ENCODE measurements at regions not wholly inside any gene's neighbourhood (a gene's known extent, or its start where the extent isn't known, plus 50 kb on each side); places are given as distances from the start of the nearest gene placed in this dataset.
"Not testable (repeated sequence)": the region's sequence is repeated elsewhere in the genome, so short reads cannot be mapped to it uniquely, and the experiment has no call there.

DNA sequence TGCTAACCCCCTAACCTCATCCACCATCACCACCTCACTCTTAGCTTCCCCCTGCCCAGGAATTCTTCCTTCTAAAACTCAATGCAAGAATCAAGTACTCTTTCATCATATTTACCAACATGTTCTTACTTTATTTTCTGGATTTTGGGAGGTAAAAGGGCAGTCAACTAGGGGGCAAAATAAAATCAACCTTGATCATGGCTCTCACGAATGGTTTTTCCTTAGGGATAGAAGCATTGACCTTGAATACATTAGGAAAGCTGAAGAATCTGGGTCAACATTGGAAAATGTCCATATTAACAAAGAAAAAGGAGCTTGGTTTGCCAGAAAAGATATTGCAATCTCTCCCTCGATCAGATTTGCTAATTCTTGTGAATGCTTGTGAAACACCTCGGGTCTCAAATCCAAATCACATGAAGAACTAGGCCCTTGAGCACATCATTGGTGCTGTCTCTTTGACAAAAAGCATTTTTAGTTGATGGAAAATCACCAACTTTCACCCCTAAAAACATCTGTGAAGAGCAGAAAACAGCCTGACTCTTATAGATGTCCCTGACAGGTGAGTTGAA is 58.9 kb downstream of the ZC3H11B start:
- no peaks in the 10 kb centered on the region for H3K36me3 ChIP-seq
- intact Hi-C loops (cut with DNase I; ENCODE audit: low total_unique reads) = no loop called here
- H3K27ac ChIP-seq = no peak overlapping the region
- no peak for ATAC-seq
- H3K4me3 ChIP-seq = no peak overlapping the region
- no peaks in the 10 kb centered on the region for H3K27me3 ChIP-seq
- in situ Hi-C loops (cut with MboI; ENCODE audit: low sequenced_read_pairs in 4 of 4) = no loop called here
- H3K4me1 ChIP-seq = no peaks in the 10 kb centered on the region
- no peak for DNase-seq
- H3K9me3 ChIP-seq = no peaks in the 10 kb centered on the region
- TF ChIP-seq, protein P1, sequence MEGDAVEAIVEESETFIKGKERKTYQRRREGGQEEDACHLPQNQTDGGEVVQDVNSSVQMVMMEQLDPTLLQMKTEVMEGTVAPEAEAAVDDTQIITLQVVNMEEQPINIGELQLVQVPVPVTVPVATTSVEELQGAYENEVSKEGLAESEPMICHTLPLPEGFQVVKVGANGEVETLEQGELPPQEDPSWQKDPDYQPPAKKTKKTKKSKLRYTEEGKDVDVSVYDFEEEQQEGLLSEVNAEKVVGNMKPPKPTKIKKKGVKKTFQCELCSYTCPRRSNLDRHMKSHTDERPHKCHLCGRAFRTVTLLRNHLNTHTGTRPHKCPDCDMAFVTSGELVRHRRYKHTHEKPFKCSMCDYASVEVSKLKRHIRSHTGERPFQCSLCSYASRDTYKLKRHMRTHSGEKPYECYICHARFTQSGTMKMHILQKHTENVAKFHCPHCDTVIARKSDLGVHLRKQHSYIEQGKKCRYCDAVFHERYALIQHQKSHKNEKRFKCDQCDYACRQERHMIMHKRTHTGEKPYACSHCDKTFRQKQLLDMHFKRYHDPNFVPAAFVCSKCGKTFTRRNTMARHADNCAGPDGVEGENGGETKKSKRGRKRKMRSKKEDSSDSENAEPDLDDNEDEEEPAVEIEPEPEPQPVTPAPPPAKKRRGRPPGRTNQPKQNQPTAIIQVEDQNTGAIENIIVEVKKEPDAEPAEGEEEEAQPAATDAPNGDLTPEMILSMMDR (IDR thresholded peaks at IDR 0.05 in 4 of 5, conservative IDR thresholded peaks at IDR 0.05 in 1 of 5) = no peak
- no peak for TF ChIP-seq POLR2A (IDR thresholded peaks at IDR 0.05)

DNA sequence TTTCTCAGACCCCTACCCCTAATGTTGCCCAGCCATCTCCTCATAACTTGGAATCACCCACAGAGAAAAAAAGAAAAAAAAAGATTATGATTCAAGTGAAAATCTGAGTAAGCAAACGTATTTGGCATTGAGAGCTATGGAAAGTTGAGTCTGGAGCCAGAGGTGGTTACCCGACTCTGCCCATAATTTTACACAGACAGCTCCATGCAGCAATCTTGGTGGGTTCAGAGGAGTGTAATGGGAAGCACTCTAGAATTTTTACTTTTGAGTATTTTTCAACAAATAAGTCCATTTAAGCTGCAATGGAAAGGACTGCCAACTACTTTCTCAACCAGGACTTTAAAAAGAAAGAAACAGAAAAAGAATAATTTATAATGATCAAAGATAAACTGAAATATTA is 62.7 kb downstream of the ZC3H11B start:
- no peaks in the 10 kb centered on the region for H3K9me3 ChIP-seq
- H3K4me3 ChIP-seq = no peak overlapping the region
- no peaks in the 10 kb centered on the region for H3K36me3 ChIP-seq
- no peak for DNase-seq
- H3K27ac ChIP-seq = no peak overlapping the region
- TF ChIP-seq, protein P1 (IDR thresholded peaks at IDR 0.05 in 4 of 5, conservative IDR thresholded peaks at IDR 0.05 in 1 of 5) = no peak
- no peaks in the 10 kb centered on the region for H3K27me3 ChIP-seq
- no peak for ATAC-seq
- H3K4me1 ChIP-seq = no peaks in the 10 kb centered on the region
- in situ Hi-C loops (cut with MboI; ENCODE audit: low sequenced_read_pairs in 4 of 4) = no loop called here
- intact Hi-C loops (cut with DNase I; ENCODE audit: low total_unique reads) = no loop called here

DNA sequence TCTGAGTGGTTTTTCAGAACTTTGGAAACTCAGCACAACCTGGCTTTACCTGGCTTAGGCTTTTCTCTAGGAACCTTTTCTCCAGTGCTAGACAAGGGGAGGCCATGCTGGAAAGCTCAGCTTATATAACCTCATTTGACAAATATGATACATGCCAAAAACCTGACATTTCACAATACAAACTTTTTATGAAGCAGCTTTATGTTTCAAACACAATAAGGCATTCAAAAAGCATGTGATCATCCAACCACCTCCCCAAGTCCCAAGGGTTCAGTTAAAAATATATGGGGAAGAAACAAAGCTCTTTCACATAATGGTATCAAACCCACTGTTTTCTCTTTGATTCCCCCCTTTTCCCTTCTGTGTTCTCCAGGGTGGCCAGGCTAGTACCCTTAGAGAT is 63.7 kb downstream of the ZC3H11B start:
- ATAC-seq = no peak
- TF ChIP-seq, protein P1 (IDR thresholded peaks at IDR 0.05 in 4 of 5, conservative IDR thresholded peaks at IDR 0.05 in 1 of 5) = no peak
- TF ChIP-seq POLR2A (IDR thresholded peaks at IDR 0.05) = no peak
- Histone ChIP-seq H3K36me3 (no peaks in the 10 kb centered on the region), H3K4me1 (no peaks in the 10 kb centered on the region), H3K27me3 (no peaks in the 10 kb centered on the region), H3K4me3 (no peak overlapping the region), H3K27ac (no peak overlapping the region), H3K9me3 (no peaks in the 10 kb centered on the region)
- intact Hi-C loops (cut with DNase I; ENCODE audit: low total_unique reads) (no loop called here), in situ Hi-C loops (cut with MboI; ENCODE audit: low sequenced_read_pairs in 4 of 4) (no loop called here)
- no peak for DNase-seq

DNA sequence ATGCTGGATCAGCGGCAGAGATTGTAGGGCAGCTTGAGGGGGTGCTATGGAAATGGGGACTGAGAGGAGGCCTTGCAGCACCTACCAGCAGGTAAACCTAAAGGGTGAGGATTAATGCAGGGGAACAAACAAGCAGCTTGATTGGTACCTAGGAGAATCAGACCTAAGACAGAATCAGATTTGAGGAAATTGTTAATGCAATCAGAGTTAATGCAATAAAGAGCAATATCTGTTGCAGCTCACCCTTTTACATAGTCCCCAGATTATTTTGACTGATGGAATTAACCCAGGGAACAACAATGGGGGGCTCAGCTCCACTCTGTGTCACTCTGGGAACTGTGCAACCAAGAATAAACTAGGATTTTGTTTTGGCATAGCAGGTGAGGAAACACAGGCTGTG is 64.5 kb downstream of the ZC3H11B start:
- H3K27ac ChIP-seq = no peak overlapping the region
- no peaks in the 10 kb centered on the region for H3K9me3 ChIP-seq
- no peaks in the 10 kb centered on the region for H3K27me3 ChIP-seq
- H3K4me1 ChIP-seq = no peaks in the 10 kb centered on the region
- DNase-seq = no peak
- intact Hi-C loops (cut with DNase I; ENCODE audit: low total_unique reads) (no loop called here), in situ Hi-C loops (cut with MboI; ENCODE audit: low sequenced_read_pairs in 4 of 4) (no loop called here)
- H3K36me3 ChIP-seq = no peaks in the 10 kb centered on the region
- no peak for ATAC-seq
- TF ChIP-seq, protein P1 (IDR thresholded peaks at IDR 0.05 in 4 of 5, conservative IDR thresholded peaks at IDR 0.05 in 1 of 5) = no peak
- TF ChIP-seq POLR2A (IDR thresholded peaks at IDR 0.05) = no peak
- H3K4me3 ChIP-seq = no peak overlapping the region

DNA sequence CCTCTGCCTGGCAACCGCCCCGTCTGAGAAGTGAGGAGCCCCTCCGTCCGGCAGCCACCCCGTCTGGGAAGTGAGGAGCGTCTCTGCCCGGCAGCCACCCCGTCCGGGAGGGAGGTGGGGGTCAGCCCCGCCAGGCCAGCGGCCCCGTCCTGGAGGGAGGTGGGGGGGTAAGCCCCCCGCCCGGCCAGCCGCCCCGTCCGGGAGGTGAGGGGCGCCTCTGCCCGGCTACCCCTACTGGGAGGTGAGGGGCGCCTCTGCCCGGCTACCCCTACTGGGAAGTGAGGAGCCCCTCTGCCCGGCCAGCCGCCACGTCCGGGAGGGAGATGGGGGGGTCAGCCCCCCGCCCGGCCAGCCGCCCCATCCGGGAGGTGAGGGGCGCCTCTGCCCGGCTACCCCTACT is 67.1 kb downstream of the ZC3H11B start:
- intact Hi-C loops (cut with DNase I; ENCODE audit: low total_unique reads); ATAC-seq; H3K27me3 ChIP-seq; H3K36me3 ChIP-seq; DNase-seq; H3K4me1 ChIP-seq; H3K4me3 ChIP-seq; H3K27ac ChIP-seq; H3K9me3 ChIP-seq; in situ Hi-C loops (cut with MboI; ENCODE audit: low sequenced_read_pairs in 4 of 4): not testable (repeated sequence)
